ENCODE measurements at regions not wholly inside any gene's neighbourhood (a gene's known extent, or its start where the extent isn't known, plus 50 kb on each side); places are given as distances from the start of the nearest gene placed in this dataset.

GRCh38 chr7:25304691-25305090 lies 76.4 kb upstream of the NPVF start:
- no peaks in the 10 kb centered on the region for H3K36me3 ChIP-seq (ENCODE audit: control insufficient read depth, insufficient read depth, low read length)
- H3K27ac ChIP-seq (ENCODE audit: low read depth, low read length) = no peak overlapping the region
- H3K4me3 ChIP-seq (ENCODE audit: low read length) = no peak overlapping the region
- peaks cover 16% of the 10 kb centered on the region for H3K4me1 ChIP-seq (ENCODE audit: control insufficient read depth, insufficient read depth, low read length)
- no peaks in the 10 kb centered on the region for H3K27me3 ChIP-seq (ENCODE audit: control insufficient read depth, insufficient read depth, low read length)
- no peak overlapping the region for H3K9ac ChIP-seq (ENCODE audit: low read length)

GRCh38 chr7:25305831-25306230 lies 77.5 kb upstream of the NPVF start:
- Histone ChIP-seq H3K9ac (ENCODE audit: low read length) (no peak overlapping the region), H3K36me3 (ENCODE audit: control insufficient read depth, insufficient read depth, low read length) (no peaks in the 10 kb centered on the region), H3K27me3 (ENCODE audit: control insufficient read depth, insufficient read depth, low read length) (no peaks in the 10 kb centered on the region), H3K4me3 (ENCODE audit: low read length) (no peak overlapping the region), H3K4me1 (ENCODE audit: control insufficient read depth, insufficient read depth, low read length) (peaks cover 16% of the 10 kb centered on the region), H3K27ac (ENCODE audit: low read depth, low read length) (no peak overlapping the region)

GRCh38 chr7:25307624-25308023 lies 79.3 kb upstream of the NPVF start:
- Histone ChIP-seq H3K4me3 (ENCODE audit: low read length) (no peak overlapping the region), H3K9ac (ENCODE audit: low read length) (no peak overlapping the region), H3K36me3 (ENCODE audit: control insufficient read depth, insufficient read depth, low read length) (no peaks in the 10 kb centered on the region), H3K27ac (ENCODE audit: low read depth, low read length) (no peak overlapping the region), H3K27me3 (ENCODE audit: control insufficient read depth, insufficient read depth, low read length) (no peaks in the 10 kb centered on the region), H3K4me1 (ENCODE audit: control insufficient read depth, insufficient read depth, low read length) (peaks cover 16% of the 10 kb centered on the region)

GRCh38 chr7:25308246-25308645 lies 80.0 kb upstream of the NPVF start:
- peaks cover 15% of the 10 kb centered on the region for H3K4me1 ChIP-seq (ENCODE audit: control insufficient read depth, insufficient read depth, low read length)
- H3K27me3 ChIP-seq (ENCODE audit: control insufficient read depth, insufficient read depth, low read length) = no peaks in the 10 kb centered on the region
- H3K9ac ChIP-seq (ENCODE audit: low read length) = no peak overlapping the region
- H3K4me3 ChIP-seq (ENCODE audit: low read length) = no peak overlapping the region
- no peaks in the 10 kb centered on the region for H3K36me3 ChIP-seq (ENCODE audit: control insufficient read depth, insufficient read depth, low read length)
- H3K27ac ChIP-seq (ENCODE audit: low read depth, low read length) = peak overlapping the region; percentile 46

GRCh38 chr7:25308906-25309705 lies 80.8 kb upstream of the NPVF start:
- peaks cover 7% of the 10 kb centered on the region for H3K4me1 ChIP-seq (ENCODE audit: control insufficient read depth, insufficient read depth, low read length)
- no peaks in the 10 kb centered on the region for H3K27me3 ChIP-seq (ENCODE audit: control insufficient read depth, insufficient read depth, low read length)
- H3K27ac ChIP-seq (ENCODE audit: low read depth, low read length) = peak overlapping the region; percentile 46
- no peak overlapping the region for H3K9ac ChIP-seq (ENCODE audit: low read length)
- H3K36me3 ChIP-seq (ENCODE audit: control insufficient read depth, insufficient read depth, low read length) = no peaks in the 10 kb centered on the region
- H3K4me3 ChIP-seq (ENCODE audit: low read length) = no peak overlapping the region

GRCh38 chr7:25310896-25311295 lies 82.6 kb upstream of the NPVF start:
- Histone ChIP-seq H3K36me3 (ENCODE audit: control insufficient read depth, insufficient read depth, low read length) (no peaks in the 10 kb centered on the region), H3K4me3 (ENCODE audit: low read length) (no peak overlapping the region), H3K27ac (ENCODE audit: low read depth, low read length) (no peak overlapping the region), H3K27me3 (ENCODE audit: control insufficient read depth, insufficient read depth, low read length) (no peaks in the 10 kb centered on the region), H3K9ac (ENCODE audit: low read length) (no peak overlapping the region), H3K4me1 (ENCODE audit: control insufficient read depth, insufficient read depth, low read length) (peaks cover 7% of the 10 kb centered on the region)

GRCh38 chr7:25311346-25311745 lies 83.1 kb upstream of the NPVF start:
- H3K27ac ChIP-seq (ENCODE audit: low read depth, low read length) = no peak overlapping the region
- no peaks in the 10 kb centered on the region for H3K27me3 ChIP-seq (ENCODE audit: control insufficient read depth, insufficient read depth, low read length)
- peaks cover 7% of the 10 kb centered on the region for H3K4me1 ChIP-seq (ENCODE audit: control insufficient read depth, insufficient read depth, low read length)
- no peak overlapping the region for H3K9ac ChIP-seq (ENCODE audit: low read length)
- no peaks in the 10 kb centered on the region for H3K36me3 ChIP-seq (ENCODE audit: control insufficient read depth, insufficient read depth, low read length)
- H3K4me3 ChIP-seq (ENCODE audit: low read length) = no peak overlapping the region

GRCh38 chr7:25312968-25313367 lies 84.7 kb upstream of the NPVF start:
- Histone ChIP-seq H3K36me3 (ENCODE audit: control insufficient read depth, insufficient read depth, low read length) (no peaks in the 10 kb centered on the region), H3K27ac (ENCODE audit: low read depth, low read length) (no peak overlapping the region), H3K4me1 (ENCODE audit: control insufficient read depth, insufficient read depth, low read length) (peaks cover 7% of the 10 kb centered on the region), H3K9ac (ENCODE audit: low read length) (no peak overlapping the region), H3K4me3 (ENCODE audit: low read length) (no peak overlapping the region), H3K27me3 (ENCODE audit: control insufficient read depth, insufficient read depth, low read length) (no peaks in the 10 kb centered on the region)

- no peak overlapping the region for H3K27ac ChIP-seq (ENCODE audit: low read depth, low read length)
- no peak overlapping the region for H3K9ac ChIP-seq (ENCODE audit: low read length)
- no peaks in the 10 kb centered on the region for H3K27me3 ChIP-seq (ENCODE audit: control insufficient read depth, insufficient read depth, low read length)
- no peaks in the 10 kb centered on the region for H3K36me3 ChIP-seq (ENCODE audit: control insufficient read depth, insufficient read depth, low read length)
- H3K4me3 ChIP-seq (ENCODE audit: low read length) = no peak overlapping the region
- H3K4me1 ChIP-seq (ENCODE audit: control insufficient read depth, insufficient read depth, low read length) = peaks cover 2% of the 10 kb centered on the region
Observed at GRCh38 chr7:25313526-25313925, 85.2 kb upstream of the NPVF start.

- H3K27ac ChIP-seq (ENCODE audit: low read depth, low read length) = no peak overlapping the region
- H3K9ac ChIP-seq (ENCODE audit: low read length) = no peak overlapping the region
- no peaks in the 10 kb centered on the region for H3K4me1 ChIP-seq (ENCODE audit: control insufficient read depth, insufficient read depth, low read length)
- no peaks in the 10 kb centered on the region for H3K36me3 ChIP-seq (ENCODE audit: control insufficient read depth, insufficient read depth, low read length)
- no peak overlapping the region for H3K4me3 ChIP-seq (ENCODE audit: low read length)
- H3K27me3 ChIP-seq (ENCODE audit: control insufficient read depth, insufficient read depth, low read length) = no peaks in the 10 kb centered on the region
Observed at GRCh38 chr7:25314094-25314730, 85.9 kb upstream of the NPVF start.

GRCh38 chr7:25314731-25315267 lies 86.5 kb upstream of the NPVF start:
- Histone ChIP-seq H3K27me3 (ENCODE audit: control insufficient read depth, insufficient read depth, low read length) (no peaks in the 10 kb centered on the region), H3K36me3 (ENCODE audit: control insufficient read depth, insufficient read depth, low read length) (no peaks in the 10 kb centered on the region), H3K9ac (ENCODE audit: low read length) (no peak overlapping the region), H3K4me3 (ENCODE audit: low read length) (no peak overlapping the region), H3K4me1 (ENCODE audit: control insufficient read depth, insufficient read depth, low read length) (no peaks in the 10 kb centered on the region), H3K27ac (ENCODE audit: low read depth, low read length) (no peak overlapping the region)

GRCh38 chr7:25316366-25316765 lies 88.1 kb upstream of the NPVF start:
- Histone ChIP-seq H3K4me1 (ENCODE audit: control insufficient read depth, insufficient read depth, low read length) (no peaks in the 10 kb centered on the region), H3K27ac (ENCODE audit: low read depth, low read length) (no peak overlapping the region), H3K36me3 (ENCODE audit: control insufficient read depth, insufficient read depth, low read length) (no peaks in the 10 kb centered on the region), H3K4me3 (ENCODE audit: low read length) (no peak overlapping the region), H3K27me3 (ENCODE audit: control insufficient read depth, insufficient read depth, low read length) (no peaks in the 10 kb centered on the region), H3K9ac (ENCODE audit: low read length) (no peak overlapping the region)

- Histone ChIP-seq H3K9ac (ENCODE audit: low read length) (no peak overlapping the region), H3K4me3 (ENCODE audit: low read length) (no peak overlapping the region), H3K27me3 (ENCODE audit: control insufficient read depth, insufficient read depth, low read length) (no peaks in the 10 kb centered on the region), H3K27ac (ENCODE audit: low read depth, low read length) (no peak overlapping the region), H3K36me3 (ENCODE audit: control insufficient read depth, insufficient read depth, low read length) (no peaks in the 10 kb centered on the region), H3K4me1 (ENCODE audit: control insufficient read depth, insufficient read depth, low read length) (no peaks in the 10 kb centered on the region)
Observed at GRCh38 chr7:25318047-25318446, 89.8 kb upstream of the NPVF start.

Measured in rectal smooth muscle tissue (tissue), 1 donor.